Fibroblast of skin of right quadriceps (primary cell): ENCODE measurements at regions not wholly inside any gene's neighbourhood (a gene's known extent, or its start where the extent isn't known, plus 50 kb on each side); places are given as distances from the start of the nearest gene placed in this dataset.
"Not testable (repeated sequence)": the region's sequence is repeated elsewhere in the genome, so short reads cannot be mapped to it uniquely, and the experiment has no call there.

Experiments used
- DNase-seq: peaks from one replicate; pipeline ENCODE4 v3.0.0-alpha.2; 2013

DNA sequence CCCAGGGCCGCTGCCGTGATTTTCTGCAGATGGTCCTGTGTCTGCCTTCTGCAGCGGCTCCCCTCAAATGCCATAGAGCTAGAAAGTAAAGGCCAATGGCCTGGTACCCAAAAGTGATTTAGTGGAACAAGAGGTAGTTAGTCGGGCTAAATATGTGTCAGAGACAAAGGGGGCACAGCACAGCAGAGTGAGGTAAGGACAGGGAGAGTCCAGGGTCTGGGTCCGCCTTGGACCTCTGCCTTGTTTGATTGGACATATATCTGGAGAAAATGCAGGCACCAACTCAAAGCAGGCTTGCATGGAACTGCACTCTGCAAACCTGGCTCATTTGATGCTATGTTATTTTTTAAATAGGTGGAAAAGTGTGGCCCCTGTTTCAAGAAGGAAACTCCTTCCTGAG, 249.6 kb upstream of the B3GAT1 start:
- DNase-seq = no peak

DNA sequence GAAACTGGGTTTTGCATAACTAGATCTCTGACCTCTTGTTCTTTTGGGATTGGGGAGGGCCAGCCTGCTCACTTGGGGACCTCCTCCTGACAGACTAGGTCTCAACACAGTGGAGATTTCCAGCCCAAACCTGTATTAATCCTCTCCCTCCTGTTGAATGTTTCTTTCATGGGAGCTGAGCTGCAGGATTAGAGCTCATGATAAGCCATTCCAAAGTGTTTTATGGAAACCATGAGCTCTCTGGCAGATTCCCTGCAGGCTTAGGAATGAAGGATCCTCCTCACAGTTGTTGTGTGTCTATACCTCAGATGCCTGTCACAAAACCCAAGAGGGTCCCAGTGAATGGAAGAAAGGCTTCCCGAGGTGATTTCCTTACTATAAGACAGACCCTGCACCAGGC, 248.4 kb upstream of the B3GAT1 start:
- DNase-seq = no peak

DNA sequence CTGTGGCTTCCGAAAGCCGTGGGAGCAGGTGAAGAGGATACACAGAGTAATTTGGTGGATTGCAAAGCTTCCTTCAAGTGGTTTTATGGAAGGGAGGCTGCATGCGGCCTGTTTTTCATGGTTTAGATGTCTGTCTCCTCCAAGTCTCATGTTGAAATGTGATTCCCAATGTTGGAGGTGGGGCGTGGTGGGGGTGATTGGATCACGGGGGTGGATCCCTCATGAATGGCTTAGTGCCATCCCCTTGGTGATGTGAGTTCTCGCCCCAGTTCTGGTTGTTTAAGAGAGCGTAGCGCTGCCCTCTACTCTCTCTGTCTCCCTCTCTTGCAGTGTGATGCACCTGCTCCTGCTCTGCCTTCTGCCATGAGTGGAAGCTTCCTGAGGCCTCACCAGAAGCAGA, 247.8 kb upstream of the B3GAT1 start:
- no peak for DNase-seq

DNA sequence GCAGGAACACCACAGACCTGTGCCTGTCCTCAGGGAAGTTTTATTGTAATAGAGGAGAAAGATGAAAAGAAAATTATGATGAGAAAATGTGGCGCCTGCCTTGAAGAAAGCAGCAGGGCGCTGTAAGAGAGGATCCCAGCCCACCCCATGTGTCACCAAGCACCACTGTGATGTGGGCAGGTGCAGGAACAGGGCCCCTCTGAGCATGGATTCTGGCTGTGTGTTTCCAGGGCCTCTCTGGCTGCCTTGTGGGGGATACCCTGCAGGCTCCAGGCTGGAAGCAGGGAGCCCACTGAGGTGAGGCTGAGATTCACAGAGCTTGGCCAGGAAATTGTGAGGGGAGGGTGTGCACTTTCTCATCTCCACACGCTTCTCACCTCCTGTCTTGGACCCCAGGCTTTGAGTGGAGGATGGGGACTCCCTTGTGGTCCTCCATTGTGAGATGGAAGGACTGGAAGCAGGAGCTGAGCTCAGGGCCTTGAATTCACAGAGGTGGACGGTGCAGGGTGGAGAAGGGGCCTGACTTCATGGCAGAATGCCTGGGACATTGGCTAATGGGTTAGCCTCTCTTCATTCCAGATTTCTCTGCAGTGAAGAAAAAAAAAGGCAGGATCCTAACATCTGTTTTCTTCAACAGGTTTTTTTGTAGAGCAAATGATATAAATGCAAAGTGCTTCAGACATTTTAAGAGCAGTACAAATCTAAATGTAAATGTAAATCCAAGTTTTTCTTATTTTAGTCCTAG, 246.6 kb upstream of the B3GAT1 start:
- no peak for DNase-seq

DNA sequence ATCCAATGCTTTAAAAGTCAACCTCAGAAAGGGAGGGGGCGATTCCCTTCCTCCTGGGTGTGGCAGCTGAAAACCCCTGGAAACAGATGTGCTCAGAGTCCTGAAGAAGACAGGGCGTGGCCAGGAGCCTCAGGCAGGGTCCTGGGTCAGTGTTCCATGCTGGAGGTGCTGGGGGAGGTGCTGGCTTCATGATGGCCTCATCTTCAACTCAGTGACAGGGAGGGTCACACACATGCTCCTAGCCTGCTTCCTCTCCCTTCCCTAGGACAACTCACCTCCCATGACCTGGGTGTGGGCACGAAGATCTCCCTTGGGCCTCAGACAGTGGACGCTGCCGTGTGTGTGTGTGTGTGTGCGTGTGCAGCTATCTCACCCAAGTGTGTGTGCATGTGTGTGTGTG, 245.6 kb upstream of the B3GAT1 start:
- no peak for DNase-seq

DNA sequence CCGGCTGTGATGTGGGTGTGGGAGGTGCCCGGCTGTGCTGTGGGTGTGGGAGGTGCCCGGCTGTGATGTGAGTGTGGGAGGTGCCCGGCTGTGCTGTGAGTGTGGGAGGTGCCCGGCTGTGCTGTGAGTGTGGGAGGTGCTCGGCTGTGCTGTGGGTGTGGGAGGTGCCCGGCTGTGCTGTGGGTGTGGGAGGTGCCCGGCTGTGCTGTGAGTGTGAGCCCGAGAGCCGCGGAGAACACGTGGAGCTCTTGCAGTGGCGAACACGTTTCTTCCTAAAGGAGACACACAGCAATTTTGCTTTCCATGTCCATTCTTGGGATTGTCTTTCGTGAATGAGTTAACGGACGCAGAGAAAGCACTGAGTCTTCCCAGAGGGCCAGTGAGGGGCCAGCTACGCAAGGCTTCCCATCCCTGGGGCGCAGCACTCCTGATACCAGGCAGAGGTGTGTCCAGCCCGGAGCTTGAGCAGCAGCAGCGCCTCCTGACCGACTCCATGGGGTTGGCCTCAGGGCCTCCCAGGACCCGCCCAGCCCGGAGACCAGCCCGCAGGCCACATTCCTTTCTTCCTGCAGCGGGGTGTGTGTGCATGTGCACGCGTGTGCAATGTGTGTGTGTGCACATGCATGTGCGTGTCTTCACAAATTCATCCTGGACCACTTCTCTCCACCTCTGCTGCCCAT, 245.0 kb upstream of the B3GAT1 start:
- no peak for DNase-seq

DNA sequence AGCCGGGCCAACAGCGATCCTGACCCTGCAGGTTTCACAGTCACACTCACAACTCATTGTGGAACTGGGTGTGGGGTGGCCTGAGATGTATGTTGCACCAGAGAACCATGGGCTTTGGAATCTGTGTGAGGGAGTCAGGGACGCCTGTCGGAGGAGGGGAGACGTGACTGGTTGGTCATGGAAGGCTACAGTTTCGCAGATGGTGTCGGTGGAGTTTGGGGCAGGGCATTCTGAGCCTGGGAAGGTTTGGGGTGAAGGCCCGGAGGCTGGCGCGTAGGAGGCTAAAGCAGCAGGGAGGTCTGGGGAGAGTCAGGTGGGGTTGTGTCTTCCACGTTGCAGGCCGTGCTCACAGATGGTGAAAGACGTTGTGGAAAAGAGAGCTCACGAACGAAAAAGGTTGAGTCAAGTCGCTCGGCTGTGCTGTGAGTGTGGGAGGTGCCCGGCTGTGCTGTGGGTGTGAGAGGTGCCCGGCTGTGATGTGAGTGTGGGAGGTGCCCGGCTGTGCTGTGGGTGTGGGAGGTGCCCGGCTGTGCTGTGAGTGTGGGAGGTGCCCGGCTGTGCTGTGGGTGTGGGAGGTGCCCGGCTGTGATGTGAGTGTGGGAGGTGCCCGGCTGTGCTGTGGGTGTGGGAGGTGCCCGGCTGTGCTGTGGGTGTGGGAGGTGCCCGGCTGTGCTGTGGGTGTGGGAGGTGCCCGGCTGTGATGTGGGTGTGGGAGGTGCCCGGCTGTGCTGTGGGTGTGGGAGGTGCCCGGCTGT, 244.2 kb upstream of the B3GAT1 start:
- DNase-seq = not testable (repeated sequence)

DNA sequence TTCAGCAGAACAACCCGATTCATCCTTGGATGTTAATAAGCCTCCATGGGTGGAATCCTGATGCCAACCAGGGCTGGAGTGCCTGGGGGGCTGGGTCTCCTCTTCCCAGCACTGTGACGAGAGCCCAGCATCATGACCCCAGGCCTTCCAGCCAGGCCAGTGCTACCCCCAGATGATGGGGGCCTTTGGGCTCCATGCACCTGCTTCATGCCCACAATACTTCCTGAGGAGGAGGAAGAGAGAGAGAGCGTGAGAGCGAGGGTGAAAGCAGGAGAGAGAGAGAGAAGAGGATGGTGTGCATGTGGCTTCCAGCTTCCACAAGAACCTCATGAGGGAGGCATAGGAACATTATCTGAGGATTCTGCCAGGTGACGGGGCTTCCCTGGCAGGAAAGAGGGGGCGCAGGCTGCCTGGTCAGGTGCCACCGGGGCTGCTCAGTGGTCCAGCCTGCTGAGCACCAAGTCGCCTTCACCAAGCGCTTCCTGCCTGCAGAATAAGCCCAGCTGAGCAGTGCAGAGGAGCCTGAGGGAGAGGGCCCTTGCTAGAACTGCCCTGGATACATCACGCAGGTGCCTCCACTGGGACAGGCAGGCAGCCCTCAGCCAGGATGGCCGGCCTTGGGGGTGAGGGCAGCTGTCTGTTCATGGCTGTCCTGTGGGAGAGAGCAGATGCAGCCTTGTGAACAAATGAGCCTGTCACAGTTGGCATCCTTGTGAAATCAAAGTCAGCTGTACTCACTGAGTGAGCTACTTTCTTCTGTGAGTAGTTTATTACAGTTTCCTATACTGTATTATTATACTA, 243.3 kb upstream of the B3GAT1 start:
- no peak for DNase-seq

DNA sequence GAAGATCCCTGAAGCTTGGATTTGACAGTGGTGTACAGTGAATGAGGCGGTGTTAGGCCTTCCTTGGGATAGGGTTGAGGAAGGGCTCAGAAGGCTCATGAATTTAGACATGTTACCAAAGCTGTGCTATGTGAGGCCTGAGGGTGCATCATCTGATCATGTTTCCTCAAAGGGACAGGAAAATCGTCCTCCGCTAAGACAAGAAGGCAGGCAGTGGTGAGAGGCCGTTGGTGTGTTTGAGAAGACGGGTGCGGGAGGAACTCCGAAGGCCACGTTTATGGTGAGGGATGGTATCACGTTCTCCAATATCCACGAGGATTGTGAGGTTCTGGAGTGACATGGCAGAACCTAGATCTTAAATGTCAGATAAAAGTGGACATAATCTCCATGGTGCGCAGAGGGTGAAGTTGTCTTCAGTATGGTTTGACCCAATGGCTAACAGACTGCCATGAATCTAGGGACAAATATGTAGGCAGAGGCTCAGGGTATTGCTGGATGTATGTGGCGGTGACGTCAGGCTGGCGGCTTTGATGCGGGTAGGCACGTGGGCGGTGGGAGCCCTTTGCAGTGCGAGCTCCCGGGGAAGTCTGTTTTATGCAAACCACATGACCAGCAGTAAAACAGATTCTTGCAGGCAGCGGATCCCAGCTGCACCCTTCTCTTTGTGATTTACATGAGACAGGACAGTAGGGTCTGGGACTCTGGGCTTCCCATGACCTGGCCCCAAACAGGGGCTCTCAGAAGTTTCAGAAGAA, 242.3 kb upstream of the B3GAT1 start:
- DNase-seq = no peak

DNA sequence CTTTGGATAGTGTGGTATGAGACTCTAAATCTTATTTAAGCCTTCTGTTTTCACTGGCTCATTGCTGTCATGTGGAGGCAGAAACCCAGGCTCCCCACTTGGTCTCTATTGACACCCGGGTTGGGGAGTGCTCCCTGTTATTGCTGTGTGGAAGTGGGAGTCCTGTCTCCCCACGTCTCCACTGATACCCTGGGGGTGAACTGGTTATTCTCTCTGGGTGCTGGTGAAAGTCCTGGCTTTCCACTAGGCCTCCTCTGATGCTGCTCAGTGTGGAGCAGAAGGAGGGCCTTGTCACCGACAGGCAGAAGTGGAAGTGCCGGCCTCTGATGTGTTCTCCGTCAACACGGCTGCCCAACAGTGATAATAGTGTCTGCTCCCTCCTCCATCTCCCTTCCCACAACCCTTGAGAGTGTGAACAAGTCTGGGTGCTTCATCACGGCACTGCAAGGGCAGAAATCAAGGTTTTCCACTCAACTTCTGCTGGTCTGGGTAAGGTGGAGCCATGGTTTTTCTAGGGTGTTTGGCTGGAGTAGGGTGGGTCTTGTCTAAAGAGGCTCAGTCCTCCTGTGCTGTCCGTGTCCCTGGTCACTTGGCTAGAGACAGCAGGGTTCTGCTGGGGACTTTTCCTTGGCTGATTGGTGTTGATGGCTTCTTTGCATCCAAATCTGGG, 240.7 kb upstream of the B3GAT1 start:
- DNase-seq = no peak

DNA sequence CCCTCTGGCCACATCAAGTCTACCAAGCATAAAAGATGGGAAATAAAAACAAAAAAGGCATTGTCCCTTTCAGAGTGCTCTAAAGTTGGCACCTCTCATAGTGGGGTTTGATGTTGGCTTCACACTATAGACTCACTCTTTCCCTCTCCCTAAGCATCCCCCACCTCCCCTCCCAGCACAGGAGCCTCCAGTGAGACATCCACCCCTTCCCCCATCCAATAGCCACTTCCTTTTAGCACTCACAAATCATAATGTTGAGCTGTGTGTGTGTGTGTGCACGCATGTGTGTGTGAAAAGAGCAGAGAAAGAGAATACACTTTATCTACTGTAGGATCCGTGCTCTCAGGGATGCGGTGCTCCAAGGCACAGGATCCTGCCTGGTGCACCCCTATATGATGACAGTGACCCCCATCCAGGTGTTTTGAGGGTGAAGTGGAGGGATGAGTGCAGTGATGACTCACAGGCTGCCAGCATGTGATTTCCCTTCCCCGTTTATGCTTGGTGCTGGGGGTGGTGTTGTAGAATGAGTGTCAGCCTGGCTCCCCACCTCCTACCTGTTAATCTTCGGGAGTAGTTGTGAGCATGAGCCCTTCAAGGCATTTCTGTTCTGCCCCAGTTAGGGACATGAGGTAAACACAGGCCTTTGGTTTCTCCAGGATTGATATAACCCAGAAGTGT, 235.2 kb upstream of the B3GAT1 start:
- DNase-seq = no peak

DNA sequence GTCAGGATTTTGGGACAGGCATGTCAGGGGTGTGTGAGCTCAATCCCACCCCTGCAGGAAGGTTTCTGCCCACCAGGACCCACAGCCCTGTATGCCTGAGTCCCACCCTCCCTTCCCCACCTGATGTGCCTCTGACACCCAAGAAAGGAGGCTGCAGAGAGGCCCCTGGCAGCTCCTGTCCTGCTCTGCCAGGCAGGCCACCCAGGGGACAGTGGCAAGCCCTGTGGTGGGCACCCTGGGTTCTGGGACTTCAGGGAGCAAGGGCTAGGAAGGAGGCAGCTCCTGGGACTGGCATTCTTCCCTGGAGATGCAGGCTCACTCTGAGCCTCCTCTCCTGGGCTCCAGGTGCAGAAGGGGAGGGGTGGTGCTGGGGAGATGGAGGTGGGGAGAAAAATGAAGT, 234.5 kb upstream of the B3GAT1 start:
- DNase-seq = no peak

DNA sequence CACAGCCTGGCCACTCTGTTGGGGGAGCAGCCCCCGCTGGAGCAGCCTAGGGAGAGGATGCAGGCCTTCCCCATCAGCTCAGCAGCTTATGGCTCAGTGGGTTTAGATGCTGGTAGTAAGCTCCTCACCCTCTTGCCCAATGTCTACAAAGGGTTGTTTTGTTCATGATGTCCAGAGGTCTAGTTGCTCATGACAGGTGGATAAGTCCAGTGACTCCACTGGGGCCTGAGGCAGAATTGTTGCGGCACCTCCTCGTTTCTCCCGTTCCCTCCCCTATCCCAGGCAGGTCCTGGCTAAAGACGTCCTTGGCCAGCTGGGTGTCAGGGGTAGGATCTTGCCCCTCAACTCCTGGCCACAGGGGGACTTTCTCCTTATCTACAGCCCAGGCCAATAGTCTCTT, 233.5 kb upstream of the B3GAT1 start:
- DNase-seq = no peak

DNA sequence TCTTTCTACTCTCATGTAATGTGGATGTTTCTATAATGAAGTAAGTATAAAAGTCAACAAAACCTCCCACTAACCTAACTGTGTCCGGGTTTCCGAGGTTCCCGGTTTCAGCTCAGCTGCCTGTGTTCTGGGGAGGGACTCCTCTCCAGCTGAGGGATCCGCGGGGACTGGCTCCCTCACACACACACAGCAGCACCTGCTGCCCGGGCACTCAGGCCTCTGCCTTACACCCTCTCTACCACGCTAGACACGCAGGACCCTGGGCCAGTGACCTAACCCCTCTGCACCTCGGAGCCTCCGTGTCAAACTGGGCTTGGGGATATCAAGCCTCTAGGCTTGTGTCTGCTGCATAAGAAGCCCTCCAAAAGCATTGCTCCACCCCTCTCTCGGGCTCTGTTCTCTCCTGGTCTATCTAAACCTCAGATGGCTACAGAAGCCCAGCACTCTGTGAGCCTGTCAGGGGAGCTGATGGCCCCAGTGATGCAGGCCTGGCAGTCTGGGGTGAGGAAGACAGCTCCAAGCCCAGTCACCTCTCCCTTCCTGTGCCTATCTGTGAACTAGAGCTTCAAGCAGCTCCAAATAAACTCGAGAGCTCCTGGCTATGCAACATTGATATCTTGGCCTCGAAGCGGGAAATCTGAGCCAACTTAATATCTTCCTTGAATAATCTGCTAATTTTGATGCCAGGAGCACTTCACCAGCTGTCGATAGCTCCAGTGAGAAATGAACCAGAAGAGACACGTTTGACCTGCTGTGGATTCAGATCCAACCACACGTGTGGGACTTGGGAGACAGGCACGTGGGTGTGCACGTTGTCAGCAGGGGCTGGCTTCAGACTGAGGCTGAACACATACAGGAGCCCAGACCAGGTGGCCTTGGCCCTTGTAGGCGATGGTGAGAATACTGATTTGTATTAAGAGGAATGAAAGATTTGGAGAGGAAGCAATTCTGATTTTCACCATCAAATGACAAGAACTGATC, 232.7 kb upstream of the B3GAT1 start:
- no peak for DNase-seq

DNA sequence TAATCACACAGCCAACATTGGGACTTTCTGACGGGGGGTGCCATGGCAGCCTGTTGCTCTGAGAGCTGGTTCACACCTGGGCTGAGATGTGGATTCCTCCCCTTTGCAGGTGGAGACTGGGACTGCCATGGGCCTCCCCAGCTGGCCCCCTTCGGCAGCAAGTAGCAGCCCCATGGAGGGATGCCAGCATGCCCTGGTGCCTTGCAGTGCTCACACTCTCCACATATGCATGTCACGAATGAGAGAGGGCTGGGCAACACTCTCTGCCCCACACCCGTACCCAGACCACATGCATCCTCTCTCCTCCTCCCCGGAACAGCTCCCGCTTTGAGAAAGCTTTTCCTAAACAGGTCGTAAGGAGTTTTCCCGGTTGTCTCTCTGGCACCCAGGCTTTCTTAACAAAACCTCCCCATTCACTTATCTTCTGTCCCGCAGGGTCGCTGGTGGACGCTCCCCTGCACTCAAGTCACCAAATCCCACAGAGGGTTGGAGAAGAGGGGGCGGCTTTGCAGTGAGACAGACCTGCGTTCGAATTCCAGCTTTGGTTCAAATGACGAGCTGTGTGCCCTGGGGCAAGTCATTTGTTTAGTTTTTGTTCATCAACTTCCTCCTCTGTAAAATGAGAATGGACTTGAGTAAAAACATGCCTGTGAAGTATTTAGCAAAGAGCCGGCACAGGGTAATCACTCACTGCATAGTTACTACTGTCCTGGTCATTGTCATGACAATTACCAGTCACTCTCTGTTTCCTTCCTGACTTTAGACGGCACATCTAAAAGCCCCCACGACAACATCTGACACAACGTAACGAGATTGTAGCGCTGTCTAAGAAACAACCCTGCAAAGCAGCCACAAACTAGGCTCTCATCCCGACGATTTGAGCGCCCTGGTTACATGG, 231.3 kb upstream of the B3GAT1 start:
- DNase-seq = no peak

DNA sequence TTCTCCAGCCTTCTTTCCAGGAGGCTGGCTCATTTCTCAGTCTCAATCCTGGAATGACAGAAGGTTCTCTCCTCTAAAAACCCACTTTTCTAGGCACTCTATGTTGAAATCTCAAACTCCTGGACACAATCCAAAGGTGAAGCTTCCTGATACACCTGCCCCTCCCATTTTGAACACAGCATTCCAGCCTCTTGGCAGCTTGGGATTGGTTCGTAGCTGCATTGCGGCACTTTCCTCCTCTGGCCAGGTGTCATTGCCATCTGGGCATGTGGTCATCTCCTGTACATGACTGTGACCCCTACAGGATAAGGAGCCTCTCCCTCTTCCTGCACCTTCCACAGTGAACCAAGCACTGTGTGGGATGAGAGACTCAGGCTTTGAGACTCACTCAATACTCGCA, 230.2 kb upstream of the B3GAT1 start:
- no peak for DNase-seq

DNA sequence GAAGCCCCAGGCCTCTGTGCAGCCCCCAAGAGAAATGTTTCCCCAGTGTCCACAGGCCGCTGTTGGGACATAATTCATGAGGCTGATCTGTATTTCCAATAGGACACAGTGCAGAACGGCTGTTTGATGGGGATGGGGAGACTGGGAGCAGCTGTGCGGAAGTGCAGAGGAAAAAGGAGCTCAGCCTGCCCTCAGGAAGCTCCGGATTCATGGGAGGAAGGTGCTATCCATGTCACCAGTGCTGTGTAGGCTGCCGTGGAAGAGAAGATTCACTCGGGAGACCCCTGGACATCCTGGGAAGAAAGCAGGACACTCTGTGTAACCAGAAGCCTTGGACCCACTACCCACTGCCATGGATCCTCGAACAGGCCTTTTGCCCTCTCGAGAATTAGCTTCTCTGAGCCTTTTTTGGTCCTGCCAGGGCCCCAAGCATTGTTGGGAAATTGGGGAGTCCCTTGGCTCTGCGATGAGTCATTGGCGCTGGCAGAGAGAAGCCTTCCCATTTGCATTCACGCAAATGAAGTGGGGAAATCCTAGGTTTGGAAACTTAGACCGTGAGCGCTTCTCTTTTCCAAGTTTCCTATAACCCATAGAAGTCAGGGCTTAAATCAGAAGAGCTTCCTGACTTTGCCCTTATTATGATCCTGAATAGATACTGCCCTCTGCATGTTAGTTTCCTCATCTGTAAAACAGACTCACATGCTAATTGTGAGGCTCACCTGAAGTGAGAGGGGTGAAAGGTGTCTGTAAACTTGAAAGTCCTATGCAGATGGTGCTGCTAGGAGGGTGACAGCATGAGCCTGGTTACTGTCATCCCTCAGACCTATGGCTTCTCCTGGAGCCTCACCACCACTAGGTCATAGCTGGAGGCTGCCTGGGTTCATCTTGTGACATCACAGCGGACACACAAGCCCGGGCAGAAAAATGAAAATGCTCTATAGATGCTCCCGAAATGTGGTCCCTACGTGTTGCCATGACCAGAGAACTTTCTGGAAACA, 229.2 kb upstream of the B3GAT1 start:
- DNase-seq = no peak

DNA sequence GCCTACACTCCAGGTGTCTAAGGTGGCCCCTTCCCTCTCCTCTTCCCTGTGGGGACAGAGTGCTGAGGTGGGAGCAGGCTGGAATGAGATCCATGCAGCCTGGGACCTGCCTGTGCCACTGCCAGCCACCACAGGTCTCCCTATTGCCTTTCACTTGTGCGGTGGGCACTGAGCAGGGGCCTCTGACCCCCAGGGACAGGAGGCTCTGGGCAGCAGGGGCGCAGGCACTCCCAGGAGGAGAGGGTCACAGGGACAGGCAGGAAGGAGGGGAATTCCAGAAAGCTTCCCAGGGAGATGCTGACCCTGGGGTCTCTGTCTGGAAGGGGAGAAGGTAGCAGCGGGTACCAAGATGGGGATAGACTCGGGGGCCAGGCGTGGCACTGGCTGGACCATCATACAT, 228.5 kb upstream of the B3GAT1 start:
- DNase-seq = no peak
